Effector CD4-positive, alpha-beta T cell (primary cell): ENCODE measurements at regions not wholly inside any gene's neighbourhood (a gene's known extent, or its start where the extent isn't known, plus 50 kb on each side); places are given as distances from the start of the nearest gene placed in this dataset.
"Not testable (repeated sequence)": the region's sequence is repeated elsewhere in the genome, so short reads cannot be mapped to it uniquely, and the experiment has no call there.

Source experiments
- DNase-seq: peaks from one replicate; pipeline ENCODE4 v3.0.0-alpha.2; 2020

DNA sequence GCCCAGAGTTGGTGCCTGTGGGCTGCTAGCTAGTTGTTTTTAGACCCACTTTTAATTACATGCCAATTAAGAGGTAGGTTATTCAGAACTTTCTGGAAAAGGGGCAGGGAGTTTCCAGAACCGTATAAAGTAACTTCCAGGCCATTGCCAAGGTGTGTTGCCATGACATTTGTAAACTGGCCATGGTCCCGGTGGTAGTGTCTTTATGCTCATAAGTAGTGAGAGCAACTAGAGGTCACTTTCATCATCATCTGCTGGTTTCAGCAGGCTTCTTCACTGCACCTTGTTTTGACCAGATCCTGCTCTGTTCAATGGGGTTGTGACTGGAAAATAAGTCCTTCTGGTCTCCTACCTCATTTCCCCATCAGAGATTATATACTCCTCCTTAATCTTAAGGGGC, 207.0 kb downstream of the FAM72C start:
- DNase-seq, result not testable (repeated sequence)

DNA sequence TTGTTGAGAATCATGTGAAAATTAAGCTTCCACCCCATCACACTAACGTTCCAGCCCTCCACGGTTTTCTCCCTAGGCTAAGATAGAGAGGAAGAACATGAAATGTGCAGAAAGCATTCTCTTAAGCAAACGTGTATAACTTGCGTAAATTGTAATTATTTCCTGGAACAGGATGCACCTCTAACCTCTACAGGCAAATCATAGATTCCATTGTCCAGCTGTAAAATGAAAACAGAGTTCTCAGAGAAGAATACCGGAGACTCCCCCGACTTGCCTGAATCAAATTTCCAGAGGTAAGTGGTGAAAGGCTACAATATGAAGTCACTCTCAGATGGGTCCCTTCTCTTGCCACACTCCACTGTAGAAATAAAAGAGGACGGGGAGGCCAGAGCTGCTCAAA, 211.4 kb downstream of the FAM72C start:
- not testable (repeated sequence) for DNase-seq

DNA sequence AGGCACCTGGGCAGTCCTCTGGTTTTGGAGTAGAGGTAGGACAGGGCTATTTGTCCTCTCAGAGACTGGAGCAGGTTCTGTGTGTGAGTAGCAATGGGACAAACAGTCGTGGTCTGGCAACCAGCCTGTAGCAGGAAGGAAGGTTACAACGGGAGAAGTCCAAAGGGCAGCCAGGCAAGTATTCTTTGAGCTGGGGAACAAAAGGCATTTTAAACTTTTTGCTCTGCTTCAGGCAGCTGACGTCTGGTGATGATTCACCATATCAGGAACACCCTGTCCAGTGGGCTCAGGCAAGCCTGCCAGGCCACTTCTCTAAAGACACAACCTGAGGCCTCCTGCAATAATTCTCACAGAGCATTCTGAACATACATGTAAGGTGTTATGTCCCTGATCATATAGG, 215.8 kb downstream of the FAM72C start:
- DNase-seq, result not testable (repeated sequence)

DNA sequence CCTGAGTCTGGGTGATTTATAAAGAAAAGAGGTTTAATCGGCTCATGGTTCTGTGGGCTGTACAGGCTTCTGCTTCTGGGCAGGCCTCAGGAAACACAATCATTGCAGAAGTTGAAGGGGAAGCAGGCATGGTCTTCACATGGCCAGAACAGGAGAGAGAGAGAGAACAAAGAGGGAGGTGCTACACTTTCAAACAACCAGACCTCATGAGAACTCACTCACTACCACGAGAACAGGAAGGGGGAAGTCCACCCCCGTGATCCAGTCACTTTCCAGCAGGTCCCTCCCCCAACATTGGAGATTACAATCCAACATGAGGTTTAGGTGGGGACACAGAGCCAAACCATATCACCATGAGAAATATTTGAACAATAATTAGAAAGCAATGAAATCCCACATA, 222.9 kb downstream of the FAM72C start:
- no peak for DNase-seq

DNA sequence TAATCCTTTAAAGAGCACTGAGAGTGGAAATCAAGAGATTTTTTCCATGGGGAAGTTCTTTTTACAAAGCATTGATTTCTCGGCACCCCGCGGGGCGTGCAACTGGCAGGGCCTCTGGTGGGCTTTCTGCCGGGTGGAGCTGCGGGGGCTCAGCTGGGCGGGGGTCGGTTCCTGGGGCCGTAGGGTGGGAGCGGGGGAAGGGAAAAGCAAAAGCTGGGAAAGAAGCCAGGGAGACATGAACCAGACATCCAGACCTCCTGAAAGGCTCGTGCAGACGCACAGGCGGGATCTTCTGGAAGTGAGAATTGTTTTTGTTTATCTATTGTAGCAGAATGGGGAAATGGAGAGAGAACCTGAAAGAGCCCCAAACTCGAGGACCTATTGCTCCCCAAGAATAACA, 235.2 kb downstream of the FAM72C start:
- no peak for DNase-seq

DNA sequence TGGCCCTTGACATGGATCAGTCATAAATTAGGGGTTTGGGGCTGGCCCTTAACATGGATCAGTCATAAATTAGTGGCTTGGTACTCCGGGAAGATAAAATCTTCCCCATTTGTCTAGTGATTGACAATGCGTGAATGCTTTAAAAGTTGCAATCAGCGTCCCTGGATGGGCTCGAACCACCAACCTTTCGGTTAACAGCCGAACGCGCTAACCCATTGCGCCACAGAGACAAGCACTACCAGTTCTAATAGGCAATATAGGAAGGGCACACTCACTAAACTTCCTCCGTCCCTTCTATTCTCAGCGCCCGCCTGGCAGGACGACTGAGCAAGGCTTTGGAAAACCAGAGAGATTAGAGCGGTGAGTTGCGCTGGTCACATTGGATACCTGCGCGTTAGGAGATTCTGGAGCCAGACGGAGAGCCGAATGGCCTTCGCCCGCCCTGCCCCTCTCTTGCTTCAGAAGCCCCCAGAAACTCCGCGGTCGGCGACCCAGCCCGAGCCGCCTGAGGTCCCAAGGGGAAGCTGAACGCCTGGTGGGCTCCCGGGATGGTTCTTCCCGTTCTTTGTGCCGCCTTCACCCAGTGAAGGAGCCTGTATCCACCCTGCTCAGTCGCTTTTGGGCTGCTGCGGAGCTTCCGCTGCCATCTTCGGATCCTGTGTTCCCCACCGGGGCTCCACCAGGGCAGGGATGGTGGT, 235.9 kb downstream of the FAM72C start:
- DNase-seq, result no peak

DNA sequence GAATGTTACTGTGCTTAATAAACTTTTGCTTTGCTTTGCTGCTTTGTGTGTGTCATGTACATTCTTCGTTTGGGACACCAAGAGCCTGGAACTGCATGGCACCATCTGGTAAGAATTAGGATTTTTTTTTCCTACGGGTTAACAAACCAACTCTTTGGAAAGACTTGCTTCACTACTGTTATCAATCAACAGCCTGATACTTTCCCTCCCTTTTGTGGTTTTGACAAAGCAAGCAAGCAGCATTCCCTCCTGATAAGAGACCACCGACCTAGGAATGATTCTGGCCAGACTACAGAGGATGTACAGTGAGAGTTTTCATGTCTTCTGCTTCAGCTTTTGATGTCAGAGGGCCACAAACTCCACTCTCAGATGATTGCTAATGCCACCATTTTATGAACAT, 237.5 kb downstream of the FAM72C start:
- not testable (repeated sequence) for DNase-seq

DNA sequence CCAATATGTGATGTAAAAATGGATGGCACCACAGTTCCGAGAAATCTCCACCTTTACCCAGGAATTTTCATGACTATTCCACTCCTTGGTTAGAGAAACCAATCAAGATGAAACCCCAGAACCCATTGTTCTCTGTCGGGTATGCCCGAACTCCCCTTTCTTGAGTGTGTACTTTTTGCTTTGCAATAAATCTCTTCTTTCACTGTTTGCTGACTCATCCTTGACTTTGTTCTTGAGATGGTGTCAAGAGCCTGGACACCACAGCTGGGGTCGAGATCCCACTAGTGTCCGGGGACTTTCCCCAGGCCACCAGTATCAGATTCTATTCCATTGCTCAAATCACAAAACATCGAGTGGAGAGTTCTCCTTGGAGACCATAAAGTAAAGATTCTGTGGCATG, 240.9 kb downstream of the FAM72C start:
- DNase-seq, result not testable (repeated sequence)

DNA sequence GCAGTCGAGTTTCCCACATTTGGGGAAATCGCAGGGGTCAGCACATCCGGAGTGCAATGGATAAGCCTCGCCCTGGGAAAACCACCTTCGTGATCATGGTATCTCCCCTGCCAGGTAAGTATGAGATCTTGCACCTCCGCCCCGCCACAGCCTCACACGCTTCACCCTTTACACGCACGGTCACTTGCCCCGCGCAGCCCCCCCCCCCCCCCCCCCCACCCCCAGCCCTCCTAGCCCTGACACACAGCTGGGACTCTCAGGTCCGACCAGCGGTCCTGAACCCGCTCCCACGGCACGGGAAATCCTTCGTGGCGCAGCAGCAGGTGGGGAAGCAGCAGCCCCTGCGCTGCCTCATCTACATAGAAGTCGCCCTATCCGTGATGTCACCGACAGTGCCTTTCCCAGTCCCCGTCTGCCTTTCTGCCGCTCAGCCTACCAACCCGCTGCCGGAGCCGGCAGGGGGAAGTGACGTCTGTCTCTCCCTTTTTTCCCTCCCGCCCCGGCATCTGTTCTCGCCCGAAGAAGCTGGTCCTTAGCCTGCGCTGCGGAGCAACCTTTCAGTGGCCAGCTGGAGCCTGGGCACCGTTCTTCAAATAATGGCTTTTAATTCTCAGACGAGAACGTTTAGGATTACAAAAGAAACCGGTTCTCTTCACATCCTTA, 242.2 kb downstream of the FAM72C start:
- DNase-seq, result not testable (repeated sequence)

DNA sequence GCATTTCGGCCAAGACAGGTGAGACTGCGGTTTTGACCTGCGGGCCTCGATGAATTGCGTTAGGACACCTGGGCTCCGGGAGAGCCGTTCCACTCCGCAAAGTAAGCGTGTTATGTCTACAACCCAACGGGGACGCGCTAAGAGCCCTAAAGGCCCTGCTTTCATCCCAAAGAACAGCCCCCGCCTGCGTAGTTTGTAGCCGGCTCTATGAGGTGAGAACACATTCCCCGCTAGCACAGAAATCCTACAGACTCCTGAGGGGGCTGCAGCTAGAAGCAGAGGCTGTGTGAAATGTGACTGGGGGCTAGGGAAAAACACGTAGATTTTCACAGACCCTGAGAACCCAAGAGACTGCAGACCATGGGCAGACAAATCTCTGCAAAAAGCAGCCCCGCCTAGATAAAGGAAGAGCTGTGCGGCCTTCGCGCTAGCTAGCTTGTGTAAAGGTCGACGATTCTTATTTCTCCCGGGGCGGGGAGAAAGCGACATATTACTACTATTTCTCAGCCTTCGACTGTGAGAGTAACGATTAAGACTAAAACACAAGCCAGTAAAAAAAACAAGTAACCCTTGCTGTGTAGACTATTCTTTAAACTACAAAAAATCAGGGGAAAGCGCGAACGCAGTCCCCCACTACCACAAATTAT, 242.9 kb downstream of the FAM72C start:
- not testable (repeated sequence) for DNase-seq

DNA sequence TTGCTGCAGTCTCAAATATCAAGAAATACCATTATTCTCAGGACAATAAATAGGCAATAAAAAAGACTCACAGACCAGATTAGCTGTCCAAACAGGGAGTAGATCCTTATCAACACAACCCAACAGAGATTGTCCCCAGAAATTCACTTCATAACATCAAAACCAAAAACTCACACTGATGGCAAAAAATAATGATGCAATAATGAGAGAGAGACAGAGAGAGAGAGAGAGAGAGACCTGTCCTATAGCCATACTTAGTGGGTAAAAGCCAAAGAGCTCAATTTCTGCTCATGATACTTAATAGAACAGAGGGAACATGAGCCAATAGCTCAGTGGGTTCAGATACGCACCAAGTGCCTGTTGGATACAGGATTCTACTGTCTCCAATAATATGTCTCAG, 244.5 kb downstream of the FAM72C start:
- DNase-seq, result no peak

DNA sequence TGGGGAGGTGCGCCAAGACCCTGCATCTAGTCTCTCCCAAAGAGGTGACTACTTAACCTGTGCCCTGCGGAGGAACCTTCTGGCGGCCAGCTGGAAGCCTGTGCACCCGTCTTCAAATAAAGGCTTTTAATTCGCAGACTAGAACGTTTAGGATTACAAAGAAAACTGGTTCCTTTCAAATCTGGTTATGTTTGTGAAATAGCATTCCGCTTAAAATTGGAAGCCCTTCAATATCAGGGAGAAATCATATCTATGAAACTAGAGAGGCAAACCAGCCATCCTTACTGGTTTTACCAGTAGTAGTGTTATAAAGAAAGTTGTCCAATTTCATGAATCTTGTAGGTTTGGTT, 250.8 kb downstream of the FAM72C start:
- DNase-seq, result no peak

DNA sequence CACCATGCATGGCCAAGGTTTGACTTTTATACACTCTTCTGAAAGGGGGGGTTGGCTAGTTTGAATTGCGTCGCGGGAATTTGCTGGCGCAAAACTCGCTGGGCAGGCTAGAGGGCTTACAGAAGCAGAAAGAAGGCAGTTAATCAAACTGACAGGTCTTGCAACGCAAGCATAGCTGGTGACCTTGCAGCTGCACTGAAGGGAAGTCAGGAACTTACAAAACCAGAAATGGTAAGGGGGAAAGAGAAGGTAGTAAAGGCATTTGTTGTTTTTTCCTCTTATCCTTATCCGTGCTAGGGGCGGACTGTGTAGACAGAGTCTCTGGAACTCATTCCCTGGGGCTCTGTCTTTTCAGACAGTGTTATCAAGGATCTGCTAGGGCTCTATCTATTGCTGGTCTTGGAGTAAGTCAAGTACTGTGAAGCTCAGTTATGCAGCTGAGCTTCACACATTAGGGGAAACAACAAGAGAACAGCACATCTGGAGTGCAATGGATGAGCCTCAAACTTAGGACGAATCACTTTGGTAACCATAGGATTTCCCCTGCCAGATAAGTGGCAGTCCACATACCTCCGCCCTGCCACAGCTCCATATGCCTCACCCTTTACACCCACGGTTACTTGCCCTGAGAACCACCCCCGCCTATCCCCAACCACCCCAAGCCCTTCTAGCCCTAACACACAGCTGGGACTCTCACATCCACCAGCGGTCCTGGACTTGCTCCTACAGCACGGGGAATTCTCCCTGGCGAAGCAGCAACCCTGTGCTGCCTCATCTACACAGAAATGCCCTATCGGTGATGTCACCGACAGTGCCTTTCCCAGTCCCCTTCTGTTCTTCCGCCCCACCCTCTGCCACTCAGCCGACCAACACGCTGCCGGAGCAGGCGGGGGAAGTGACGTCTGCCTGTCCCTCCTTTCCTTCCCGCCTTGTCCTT, 251.4 kb downstream of the FAM72C start:
- DNase-seq, result no peak

DNA sequence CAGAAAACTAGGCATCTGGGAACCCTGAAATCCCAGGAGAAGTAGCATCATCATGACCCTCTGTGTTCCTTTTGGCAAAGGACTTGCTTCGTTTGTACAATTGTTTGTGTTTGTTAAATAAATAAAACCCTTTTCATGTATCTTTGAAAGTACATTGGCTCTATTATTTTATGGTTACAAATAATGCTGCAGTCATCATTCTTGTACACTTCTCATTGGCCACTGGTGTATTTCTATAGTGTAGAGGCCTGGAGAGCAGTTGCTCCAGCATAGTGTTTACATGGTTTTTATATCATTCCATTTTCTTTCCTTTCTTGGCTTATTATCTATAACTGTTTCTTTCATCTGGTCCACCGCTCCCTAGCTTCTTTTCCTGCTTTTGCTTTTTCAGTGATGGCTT, 253.3 kb downstream of the FAM72C start:
- no peak for DNase-seq

DNA sequence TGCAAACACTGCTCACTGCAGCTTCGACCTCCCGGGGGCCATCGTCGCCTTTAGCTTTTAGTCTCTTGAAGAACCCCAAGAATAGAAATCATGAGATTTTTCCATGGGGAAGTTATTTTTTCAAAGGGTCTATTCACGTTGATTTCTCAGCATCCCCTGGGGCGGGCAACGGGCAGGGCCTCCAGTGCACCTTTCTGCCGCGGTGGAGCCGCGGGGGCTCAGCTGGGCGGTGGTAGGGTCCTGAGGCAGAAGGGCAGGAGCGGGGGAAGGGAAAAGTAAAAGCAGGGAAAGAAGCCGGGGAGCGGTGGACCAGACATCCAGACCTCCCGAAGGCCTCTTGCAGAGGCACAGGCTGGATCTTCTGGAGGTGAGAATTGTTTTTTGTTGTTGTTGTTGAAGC, 253.8 kb downstream of the FAM72C start:
- DNase-seq, result no peak

DNA sequence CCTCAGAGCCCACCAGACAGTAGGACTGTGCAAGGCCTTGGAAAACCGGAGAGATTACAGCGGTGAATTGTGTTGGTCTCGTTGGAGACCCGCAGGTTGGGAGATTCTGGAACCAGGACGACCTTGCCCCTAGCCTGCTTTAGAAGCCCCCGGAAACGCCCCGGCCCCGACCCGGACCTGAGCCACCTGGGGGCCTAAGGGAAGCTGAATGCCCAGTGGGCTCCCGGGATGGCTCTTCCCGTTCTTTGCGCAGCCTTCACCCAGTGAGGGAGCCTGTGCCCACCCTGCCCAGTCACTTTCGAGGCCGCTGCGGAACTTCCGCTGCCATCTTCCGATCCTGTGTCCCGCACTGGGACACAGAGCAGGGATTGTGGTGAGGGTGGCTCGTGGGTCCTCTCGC, 254.4 kb downstream of the FAM72C start:
- DNase-seq, result no peak

DNA sequence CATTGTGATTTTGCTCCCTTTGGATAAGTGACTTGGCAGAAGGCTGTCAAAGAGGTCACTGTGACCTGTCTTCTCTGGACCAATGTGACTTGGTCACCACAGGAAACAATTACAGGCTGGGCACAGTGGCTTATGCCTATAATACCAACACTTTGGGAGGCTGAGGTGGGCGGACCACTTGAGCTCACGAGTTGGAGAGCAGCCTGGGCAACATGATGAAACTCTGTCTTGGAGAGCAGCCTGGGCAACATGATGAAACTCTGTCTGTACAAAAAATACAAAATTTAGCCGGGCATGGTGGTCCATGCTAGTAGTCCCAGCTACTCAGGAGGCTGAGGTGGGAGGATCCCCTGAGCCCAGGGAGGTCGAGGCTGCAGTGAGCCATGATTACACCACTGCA, 256.9 kb downstream of the FAM72C start:
- not testable (repeated sequence) for DNase-seq

DNA sequence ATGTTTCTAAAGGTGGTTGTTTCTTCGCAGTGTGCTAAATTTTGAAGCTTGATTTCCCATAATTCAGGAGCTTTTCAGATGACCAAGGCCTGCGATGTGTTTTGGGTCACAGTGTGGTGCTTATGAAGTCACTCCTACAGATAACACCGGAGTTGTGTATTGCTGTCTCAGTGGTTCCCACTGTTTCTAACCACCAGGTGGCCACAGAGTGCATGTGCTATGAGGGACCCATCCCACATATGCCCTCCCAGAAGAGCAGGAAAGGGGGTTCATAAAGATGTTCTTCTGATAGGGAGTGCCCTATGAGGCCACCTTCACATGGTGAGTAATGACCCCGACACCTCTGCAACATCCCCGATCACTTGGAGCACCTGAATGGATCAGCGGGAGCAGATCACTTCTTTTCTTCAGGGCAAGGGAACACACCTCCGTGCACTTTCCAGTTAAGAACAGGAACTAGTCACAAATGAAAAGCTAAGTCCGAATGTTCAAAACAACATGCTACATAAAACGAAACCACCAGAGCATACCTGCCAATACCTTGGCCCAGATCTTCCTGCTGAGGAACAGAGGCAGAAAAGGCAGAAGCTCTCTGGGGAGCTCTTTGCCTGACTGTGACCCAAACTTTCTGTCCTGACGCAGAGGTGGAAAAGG, 262.1 kb downstream of the FAM72C start:
- DNase-seq, result not testable (repeated sequence)

DNA sequence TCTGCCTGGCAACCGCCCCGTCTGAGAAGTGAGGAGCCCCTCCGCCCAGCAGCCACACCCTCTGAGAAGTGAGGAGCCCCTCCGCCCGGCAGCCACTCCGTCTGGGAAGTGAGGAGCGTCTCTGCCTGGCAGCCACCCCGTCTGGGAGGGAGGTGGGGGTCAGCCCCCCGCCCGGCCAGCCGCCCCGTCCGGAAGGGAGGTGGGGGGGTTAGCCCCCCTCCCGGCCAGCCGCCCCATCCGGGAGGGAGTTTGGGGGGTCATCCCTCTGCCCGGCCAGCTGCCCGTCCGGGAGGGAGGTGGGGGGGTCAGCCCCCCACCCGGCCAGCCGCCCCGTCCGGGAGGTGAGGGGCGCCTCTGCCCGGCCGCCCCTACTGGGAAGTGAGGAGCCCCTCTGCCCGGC, 269.0 kb downstream of the FAM72C start:
- DNase-seq, result not testable (repeated sequence)

DNA sequence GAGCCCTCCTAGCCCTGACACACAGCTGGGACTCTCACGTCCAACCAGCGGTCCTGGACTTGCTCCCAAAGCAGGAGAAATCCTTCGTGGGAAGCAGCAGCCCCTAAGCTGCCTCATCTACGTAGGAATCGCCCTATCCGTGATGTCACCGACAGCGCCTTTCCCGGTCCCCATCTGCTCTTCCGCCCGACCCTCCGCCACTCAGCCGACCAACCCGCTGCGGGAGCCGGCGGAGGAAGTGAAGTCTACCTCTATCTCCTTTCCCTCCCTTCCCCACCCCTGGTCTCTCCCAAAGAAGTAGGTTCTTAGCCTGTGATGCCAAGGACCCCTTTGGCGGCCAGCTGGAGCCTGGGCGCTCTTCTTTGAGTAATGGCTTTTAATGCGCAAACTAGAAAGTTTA, 272.1 kb downstream of the FAM72C start:
- DNase-seq, result no peak

DNA sequence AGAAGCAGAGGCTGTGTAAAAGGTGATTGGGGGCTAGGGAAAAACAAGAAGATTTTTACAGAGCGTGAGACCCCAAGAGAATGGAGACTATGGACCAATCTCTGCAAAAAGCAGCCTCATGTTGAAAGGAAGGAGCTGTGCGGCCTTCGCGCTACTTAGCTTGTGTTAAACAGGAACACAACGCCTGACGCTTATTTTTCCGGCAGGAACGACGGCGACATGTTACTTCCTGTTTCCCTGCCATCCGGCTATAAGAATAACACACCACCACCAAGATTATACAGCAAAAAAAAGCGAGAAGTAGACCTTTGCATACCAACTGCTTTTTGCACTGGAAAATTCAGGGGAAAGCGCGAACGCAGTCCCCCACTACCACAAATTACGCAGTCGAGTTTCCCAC, 272.7 kb downstream of the FAM72C start:
- no peak for DNase-seq

DNA sequence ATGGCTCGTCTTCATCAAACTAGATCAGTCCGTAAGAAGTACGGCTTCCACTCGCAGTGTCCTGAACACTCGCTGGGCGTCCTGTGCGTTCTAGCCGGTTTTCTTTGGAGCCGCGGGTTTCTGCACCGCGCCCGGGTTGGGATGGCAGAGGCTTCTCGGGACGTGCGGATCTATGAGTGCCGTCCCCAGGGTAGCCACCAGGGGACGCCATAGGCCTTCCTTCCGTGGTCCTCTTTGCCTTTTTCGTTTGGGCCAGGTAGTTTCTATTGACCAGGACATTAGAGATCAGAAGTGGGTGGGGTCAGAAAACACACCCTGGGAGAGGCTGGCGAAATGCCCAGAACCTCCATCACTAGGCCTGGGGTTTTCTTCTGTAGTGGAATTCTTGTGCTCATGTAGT, 273.8 kb downstream of the FAM72C start:
- DNase-seq, result no peak

DNA sequence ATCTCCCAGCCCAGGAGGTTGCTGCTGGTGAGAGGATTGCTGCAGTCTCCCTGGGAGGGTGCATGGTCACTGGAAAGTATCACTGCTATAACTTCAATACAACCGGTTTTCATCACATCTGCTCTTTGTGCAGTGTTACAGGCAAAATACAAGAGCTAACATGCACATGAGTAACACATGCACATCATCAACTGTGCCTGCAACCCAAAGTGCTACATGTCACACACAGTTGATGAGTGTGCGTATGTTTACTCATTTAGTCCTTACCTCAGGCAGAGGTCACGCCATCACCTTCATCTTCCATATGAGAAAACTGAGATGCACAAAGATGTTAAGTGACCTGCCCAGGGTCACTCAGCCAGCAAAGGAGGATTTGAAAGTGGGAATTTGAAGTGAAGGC, 277.7 kb downstream of the FAM72C start:
- DNase-seq, result no peak
